ENCODE measurements at regions not wholly inside any gene's neighbourhood (a gene's known extent, or its start where the extent isn't known, plus 50 kb on each side); places are given as distances from the start of the nearest gene placed in this dataset.

DNA sequence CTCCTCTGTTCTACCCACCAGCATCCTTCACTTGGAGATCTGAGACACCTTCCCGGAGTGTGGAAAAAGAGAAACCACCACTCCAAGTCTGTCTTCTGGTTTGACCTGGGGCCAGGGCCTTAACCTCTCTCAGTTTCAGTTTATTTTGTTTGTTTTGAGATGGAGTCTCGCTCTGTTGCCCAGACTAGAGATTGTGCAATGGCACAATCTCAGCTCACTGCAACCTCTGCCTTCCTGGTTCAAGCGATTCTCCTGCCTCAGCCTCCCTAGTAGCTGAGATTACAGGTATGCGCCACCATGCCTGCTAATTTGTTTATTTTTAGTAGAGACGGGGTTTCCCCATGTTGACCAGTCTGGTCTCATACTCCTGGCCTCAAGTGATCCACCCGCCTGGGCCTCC, 271.1 kb upstream of the TNRC6C start:
- no peak for TF ChIP-seq CTCF (IDR thresholded peaks at IDR 0.05)
- TF ChIP-seq POLR2A (IDR thresholded peaks at IDR 0.05): no peak
- TF ChIP-seq POLR2AphosphoS5 (IDR thresholded peaks at IDR 0.05): no peak
- no peak for TF ChIP-seq EP300 (IDR thresholded peaks at IDR 0.05)

Data from upper lobe of left lung (tissue), 4 donors.